K562 (cell line): ENCODE measurements at regions not wholly inside any gene's neighbourhood (a gene's known extent, or its start where the extent isn't known, plus 50 kb on each side); places are given as distances from the start of the nearest gene placed in this dataset.
A peak's percentile ranks its signal among the peaks of the same experiment; 100 is the strongest.

Experiments used
- ATAC-seq: fragments of 200-7000 bp; cut with Tn5 transposase; 3 replicates; pipeline ENCODE4 v1.9.1; 2020; ENCODE audit warnings: moderate library complexity
- BruUV-seq: library from RNA; stranded (reverse); fragments of 400-500 nt; replicated peaks from 2 replicates; lab custom pipeline; 2021; lab: Mats Ljungman, UMichigan
- CTCF ChIA-PET: fragments of 300-600 bp; formaldehyde crosslinking; extraction: SDS; loops from one replicate; lab custom pipeline; 2021; ENCODE audit warnings: low intra/inter-chr PET ratio; lab: Yijun Ruan, JAX
- POLR2A ChIA-PET: fragments of 300-600, 350-650 bp; sonication (Branson Sonifier 250); formaldehyde crosslinking; extraction: SDS; loops from one replicate; lab custom pipeline; 2021; ENCODE audit warnings: antibody characterized with exemption, inconsistent platforms; lab: Yijun Ruan, JAX
- DNase-seq, 4 experiments: peaks; one replicate each; pipeline versions ENCODE4 v3.0.0 to v3.0.0-alpha.2; 2011 to 2018; ENCODE audit warnings: low spot score in 3 of 4, mixed read lengths in 3 of 4; ENCODE audit errors: extremely low read depth in 1 of 4
- FAIRE-seq: peaks from 2 replicates; lab custom pipeline; 2011; peaks lifted over from hg19 to GRCh38; lab: Jason Lieb, UNC
- H2AFZ ChIP-seq: 2 replicates; pipeline ENCODE4 v1.6.0; 2011; ENCODE audit warnings: low read depth, low read length, control low read depth, inconsistent platforms
- H3K27ac ChIP-seq: fragments of 200-600 bp; 3 replicates; pipeline ENCODE4 v1.8.0; 2011; ENCODE audit warnings: low read depth, mild to moderate bottlenecking, control low read depth, inconsistent platforms, low read length, moderate library complexity, mixed read lengths; ENCODE audit errors: extremely low read depth
- H3K27me3 ChIP-seq, 2 experiments: fragments of 300-600 bp in 1 of 2; 2 replicates in 1 of 2; 3 replicates in 1 of 2; pipeline versions ENCODE4 v1.6.0 to v1.8.0; 2011; ENCODE audit warnings: inconsistent platforms in 2 of 2, low read length in 2 of 2, mild to moderate bottlenecking in 1 of 2, mixed read lengths in 1 of 2, moderate library complexity in 1 of 2; ENCODE audit not compliant: control insufficient read depth in 2 of 2, insufficient read depth in 2 of 2
- H3K36me3 ChIP-seq: fragments of 300-600 bp; 3 replicates; pipeline ENCODE4 v1.8.0; 2011; ENCODE audit warnings: mild to moderate bottlenecking, low read length, inconsistent platforms; ENCODE audit not compliant: control insufficient read depth, insufficient read depth
- H3K4me1 ChIP-seq, 2 experiments: fragments of 200-600 bp in 1 of 2; replicated peaks in 1 of 2; 2 replicates in 1 of 2; 3 replicates in 1 of 2; pipeline versions ENCODE4 v1.5.1 to v1.8.0; 2011; ENCODE audit warnings: inconsistent platforms in 2 of 2, low read length in 2 of 2, mild to moderate bottlenecking in 1 of 2, mixed read lengths in 1 of 2, moderate library complexity in 1 of 2; ENCODE audit not compliant: control insufficient read depth in 2 of 2, insufficient read depth in 2 of 2
- H3K4me2 ChIP-seq: 2 replicates; pipeline ENCODE4 v1.6.1; 2011; ENCODE audit warnings: low read length, control low read depth, inconsistent platforms, mixed read lengths; ENCODE audit not compliant: insufficient read depth
- H3K4me3 ChIP-seq: fragments of 200-600 bp; sonication (generic), shearing (Covaris generic); 2 replicates; pipeline ENCODE4 v1.5.1; 2016; ENCODE audit warnings: control low read depth, inconsistent platforms
- H3K79me2 ChIP-seq: fragments of 200-600 bp; 3 replicates; pipeline ENCODE4 v1.8.0; 2011; ENCODE audit warnings: low read length, inconsistent platforms; ENCODE audit not compliant: control insufficient read depth, insufficient read depth
- H3K9ac ChIP-seq, 2 experiments: 2 replicates each; pipeline versions ENCODE4 v1.6.0 to v1.6.1; 2011; ENCODE audit warnings: low read depth in 2 of 2, low read length in 2 of 2, control low read depth in 1 of 2, inconsistent platforms in 1 of 2, mild to moderate bottlenecking in 1 of 2, mixed read lengths in 1 of 2; ENCODE audit not compliant: insufficient read depth in 1 of 2
- H3K9me1 ChIP-seq: one replicate; pipeline ENCODE4 v1.6.0; 2011; ENCODE audit warnings: inconsistent platforms, mild to moderate bottlenecking, low read length, moderate library complexity; ENCODE audit not compliant: control insufficient read depth, insufficient read depth
- H3K9me3 ChIP-seq: replicated peaks from 2 replicates; pipeline ENCODE4 v1.5.1; 2011; ENCODE audit warnings: low read depth, low read length, inconsistent platforms; ENCODE audit not compliant: control insufficient read depth, insufficient read depth
- H4K20me1 ChIP-seq: replicated peaks from 2 replicates; pipeline ENCODE4 v1.6.1; 2011; ENCODE audit warnings: low read length, inconsistent platforms, mixed read lengths; ENCODE audit not compliant: control insufficient read depth, insufficient read depth
- ETV5 ChIP-seq: sonication (generic); formaldehyde crosslinking; IDR thresholded peaks from 2 replicates; pipeline ENCODE4 v1.4.0; 2020; ENCODE audit warnings: low read depth, mild to moderate bottlenecking, missing genetic modification reagents
- MAFG ChIP-seq: fragments of 450-650 bp; conservative IDR thresholded peaks from 2 replicates; pipeline ENCODE4 v1.6.1; 2016; ENCODE audit warnings: missing genetic modification characterization, missing compliant biosample characterization
- NCOR1 ChIP-seq: fragments of 450-650 bp; IDR thresholded peaks from 2 replicates; pipeline ENCODE4 v1.6.1; 2016; ENCODE audit warnings: mild to moderate bottlenecking, moderate library complexity
- NR4A1 ChIP-seq, 2 experiments: fragments of 250-450 bp in 1 of 2; fragments of 450-650 bp in 1 of 2; sonication (Bioruptor Pico) in 1 of 2; IDR thresholded peaks; 2 replicates each; pipeline versions ENCODE4 v1.4.0 to v1.6.1; 2016 to 2020; ENCODE audit warnings: mild to moderate bottlenecking in 2 of 2, missing compliant biosample characterization in 1 of 2, missing genetic modification characterization in 1 of 2, moderate library complexity in 1 of 2
- SMAD1 ChIP-seq: fragments of 150-350 bp; IDR thresholded peaks from 2 replicates; pipeline ENCODE4 v1.6.1; 2014; ENCODE audit warnings: low read length, low read depth; ENCODE audit not compliant: partially characterized antibody
- TSHZ1 ChIP-seq: fragments of 250-450 bp; sonication (Bioruptor Pico); IDR thresholded peaks from 2 replicates; pipeline ENCODE4 v1.4.0; 2020; ENCODE audit warnings: mild to moderate bottlenecking, moderate library complexity
- ZNF318 ChIP-seq, 2 experiments: fragments of 450-650 bp; IDR thresholded peaks; 2 replicates each; pipeline ENCODE4 v1.6.1; 2016; ENCODE audit warnings: mild to moderate bottlenecking in 2 of 2, borderline replicate concordance in 1 of 2, low read depth in 1 of 2, moderate library complexity in 1 of 2
- WGBS: fragments of 100-300 bp; shearing (Covaris generic); methylation state at CpG from one replicate; pipeline ENCODE4 v1.1.6; 2016; ENCODE audit warnings: low coverage, mixed read lengths; ENCODE audit not compliant: insufficient coverage; ENCODE audit errors: missing lambda C conversion rate; 5-methylcytosine and 5-hydroxymethylcytosine counted together
- in situ Hi-C: fragments of 300-500 bp; cut with MboI; formaldehyde crosslinking; loops from 4 replicates; pipeline ENCODE4 v1.15.0; 2018; ENCODE audit warnings: inconsistent platforms, mixed read lengths
- intact Hi-C: fragments of 100-400 bp; cut with micrococcal nuclease; formaldehyde crosslinking; loops from 2 replicates; pipeline ENCODE4 v1.14.2; 2022

GRCh38 chr16:65822148-65822547, 544.3 kb upstream of the CDH5 start (continued):
- TF ChIP-seq NR4A1 (CRISPR knock-in tag; IDR thresholded peaks at IDR 0.05): no peak
- TF ChIP-seq NR4A1 (tag; IDR thresholded peaks at IDR 0.05): no peak
- TF ChIP-seq NCOR1: no peak

- Histone ChIP-seq H3K4me3 (no peak overlapping the region), H2AFZ (0 out of 2 replicates have a peak overlapping the region, but pooled peaks have one; percentile 19), H3K79me2 (no peaks in the 10 kb centered on the region), H3K27me3 (no peaks in the 10 kb centered on the region), H4K20me1 (no peaks in the 10 kb centered on the region), H3K4me1 (no peaks in the 10 kb centered on the region; a peak in 1 of 5 replicates), H3K27ac (no peak overlapping the region), H3K9me1 (no peaks in the 10 kb centered on the region), H3K4me2 (no peak overlapping the region), H3K9me3 (no peaks in the 10 kb centered on the region), H3K9ac (no peak overlapping the region), H3K36me3 (no peaks in the 10 kb centered on the region)
- no peak for ATAC-seq
- CTCF ChIA-PET: no interaction called here
- intact Hi-C loops: no loop called here
- no peak for DNase-seq
- in situ Hi-C loops: no loop called here
- BruUV-seq: no TSS peak
- WGBS: 17% methylated on average over 4 of the region's 4 CpGs
- POLR2A ChIA-PET: interaction anchor here (0.6 to 0.9 kb wide), 3 partner anchors 9 to 154 kb away, joined by 3 to 4 read pairs (median 3); no protein-coding TSS in a partner anchor
- no peak for FAIRE-seq
- TF ChIP-seq MAFG (tag): no peak
- TF ChIP-seq ETV5 (CRISPR knock-in tag): no peak
- TF ChIP-seq ZNF318 (IDR thresholded peaks at IDR 0.05; ENCODE audit: borderline replicate concordance in 1 of 2, low read depth in 1 of 2): no peak
- TF ChIP-seq SMAD1: no peak
- no peak for TF ChIP-seq TSHZ1
Observed at GRCh38 chr16:65819136-65819898, 547.2 kb upstream of the CDH5 start.
